ENCODE measurements at regions not wholly inside any gene's neighbourhood (a gene's known extent, or its start where the extent isn't known, plus 50 kb on each side); places are given as distances from the start of the nearest gene placed in this dataset.
A peak's percentile ranks its signal among the peaks of the same experiment; 100 is the strongest.

DNA sequence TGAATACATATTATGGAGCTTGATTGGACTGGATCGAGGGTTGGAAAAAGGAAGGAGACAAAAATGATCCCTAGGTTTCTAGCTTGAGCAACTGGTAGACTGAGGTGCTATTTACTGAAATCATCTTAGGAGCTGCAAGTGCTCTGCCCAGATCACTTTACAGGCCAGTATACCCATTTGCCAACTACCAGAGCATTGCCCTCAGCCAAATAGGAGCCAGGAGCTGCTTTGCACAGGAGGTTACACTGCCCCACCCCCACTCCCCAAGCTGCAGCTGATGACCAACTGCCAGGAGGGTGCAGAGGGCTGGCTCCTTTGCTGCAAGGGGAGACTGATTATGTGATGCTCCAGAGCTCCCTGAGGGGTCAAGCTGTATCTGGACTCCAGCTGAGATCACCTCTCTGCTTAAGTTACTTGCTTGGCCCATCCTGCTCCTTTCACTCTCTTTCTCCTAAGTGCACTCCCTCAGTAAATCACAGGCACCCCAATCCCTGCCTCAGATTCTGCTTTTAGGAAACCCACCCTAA is 275.4 kb downstream of the ZEB1 start:
- TF ChIP-seq, protein P1, sequence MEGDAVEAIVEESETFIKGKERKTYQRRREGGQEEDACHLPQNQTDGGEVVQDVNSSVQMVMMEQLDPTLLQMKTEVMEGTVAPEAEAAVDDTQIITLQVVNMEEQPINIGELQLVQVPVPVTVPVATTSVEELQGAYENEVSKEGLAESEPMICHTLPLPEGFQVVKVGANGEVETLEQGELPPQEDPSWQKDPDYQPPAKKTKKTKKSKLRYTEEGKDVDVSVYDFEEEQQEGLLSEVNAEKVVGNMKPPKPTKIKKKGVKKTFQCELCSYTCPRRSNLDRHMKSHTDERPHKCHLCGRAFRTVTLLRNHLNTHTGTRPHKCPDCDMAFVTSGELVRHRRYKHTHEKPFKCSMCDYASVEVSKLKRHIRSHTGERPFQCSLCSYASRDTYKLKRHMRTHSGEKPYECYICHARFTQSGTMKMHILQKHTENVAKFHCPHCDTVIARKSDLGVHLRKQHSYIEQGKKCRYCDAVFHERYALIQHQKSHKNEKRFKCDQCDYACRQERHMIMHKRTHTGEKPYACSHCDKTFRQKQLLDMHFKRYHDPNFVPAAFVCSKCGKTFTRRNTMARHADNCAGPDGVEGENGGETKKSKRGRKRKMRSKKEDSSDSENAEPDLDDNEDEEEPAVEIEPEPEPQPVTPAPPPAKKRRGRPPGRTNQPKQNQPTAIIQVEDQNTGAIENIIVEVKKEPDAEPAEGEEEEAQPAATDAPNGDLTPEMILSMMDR (IDR thresholded peaks at IDR 0.05; ENCODE audit: low read depth, low read length) = no peak
- Histone ChIP-seq H3K27me3 (no peaks in the 10 kb centered on the region), H3K4me1 (ENCODE audit: low read depth) (no peaks in the 10 kb centered on the region), H3K36me3 (no peaks in the 10 kb centered on the region), H3K27ac (no peak overlapping the region), H3K4me3 (no peak overlapping the region), H3K9me3 (ENCODE audit: low read depth) (no peaks in the 10 kb centered on the region)
- DNase-seq (ENCODE audit: low read depth in 1 of 2, low spot score in 1 of 2) = no peak

DNA sequence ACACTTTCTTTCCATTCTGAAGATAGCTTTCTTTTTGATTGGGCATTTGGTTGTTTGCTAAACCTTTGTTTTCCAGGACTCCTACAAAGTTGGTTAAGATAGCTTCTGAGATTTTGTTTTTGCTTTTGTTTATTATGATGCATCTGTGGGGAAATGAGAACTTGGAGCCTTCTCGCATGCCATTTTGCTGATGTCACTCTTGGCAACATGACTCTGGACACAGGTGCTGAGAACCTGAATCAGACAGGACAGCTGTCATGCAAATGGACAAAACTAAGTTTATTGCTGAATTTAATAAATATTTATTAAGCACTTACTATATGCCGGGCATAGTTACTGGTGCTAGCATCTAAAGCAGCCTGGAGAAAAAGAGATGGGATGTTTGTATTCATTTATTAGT is 274.1 kb downstream of the ZEB1 start:
- no peaks in the 10 kb centered on the region for H3K36me3 ChIP-seq

DNA sequence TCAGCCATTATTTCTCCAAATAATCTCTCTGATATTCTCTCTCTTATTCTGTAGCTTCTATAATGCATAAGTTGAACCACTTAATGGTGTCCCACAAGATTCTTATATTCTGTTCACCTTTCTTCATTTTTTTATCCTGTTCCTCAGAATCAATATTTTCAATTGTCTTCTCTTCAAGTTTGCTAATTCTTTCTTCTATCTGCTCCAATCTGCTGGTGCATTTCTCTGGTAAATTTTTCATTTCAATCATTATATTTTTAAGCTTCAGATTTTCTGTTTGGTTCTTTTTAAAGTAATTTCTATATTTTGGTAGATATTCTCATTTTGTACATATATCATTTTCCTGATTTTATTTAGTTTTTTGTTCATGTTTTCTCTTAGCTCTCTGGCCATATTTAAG is 272.6 kb downstream of the ZEB1 start:
- no peaks in the 10 kb centered on the region for H3K4me1 ChIP-seq (ENCODE audit: low read depth)
- no peak for DNase-seq (ENCODE audit: low read depth in 1 of 2, low spot score in 1 of 2)
- no peak overlapping the region for H3K27ac ChIP-seq
- no peaks in the 10 kb centered on the region for H3K27me3 ChIP-seq
- no peak overlapping the region for H3K4me3 ChIP-seq
- TF ChIP-seq, protein P1 (IDR thresholded peaks at IDR 0.05; ENCODE audit: low read depth, low read length) = no peak
- H3K9me3 ChIP-seq (ENCODE audit: low read depth) = no peaks in the 10 kb centered on the region
- no peaks in the 10 kb centered on the region for H3K36me3 ChIP-seq

More for the DNA sequence above, 274.1 kb downstream of the ZEB1 start:
- TF ChIP-seq, protein P1 (IDR thresholded peaks at IDR 0.05; ENCODE audit: low read depth, low read length) = no peak
- DNase-seq (ENCODE audit: low read depth in 1 of 2, low spot score in 1 of 2) = no peak
- no peak overlapping the region for H3K4me3 ChIP-seq
- H3K9me3 ChIP-seq (ENCODE audit: low read depth) = no peaks in the 10 kb centered on the region
- no peaks in the 10 kb centered on the region for H3K4me1 ChIP-seq (ENCODE audit: low read depth)
- no peak overlapping the region for H3K27ac ChIP-seq
- no peaks in the 10 kb centered on the region for H3K27me3 ChIP-seq

DNA sequence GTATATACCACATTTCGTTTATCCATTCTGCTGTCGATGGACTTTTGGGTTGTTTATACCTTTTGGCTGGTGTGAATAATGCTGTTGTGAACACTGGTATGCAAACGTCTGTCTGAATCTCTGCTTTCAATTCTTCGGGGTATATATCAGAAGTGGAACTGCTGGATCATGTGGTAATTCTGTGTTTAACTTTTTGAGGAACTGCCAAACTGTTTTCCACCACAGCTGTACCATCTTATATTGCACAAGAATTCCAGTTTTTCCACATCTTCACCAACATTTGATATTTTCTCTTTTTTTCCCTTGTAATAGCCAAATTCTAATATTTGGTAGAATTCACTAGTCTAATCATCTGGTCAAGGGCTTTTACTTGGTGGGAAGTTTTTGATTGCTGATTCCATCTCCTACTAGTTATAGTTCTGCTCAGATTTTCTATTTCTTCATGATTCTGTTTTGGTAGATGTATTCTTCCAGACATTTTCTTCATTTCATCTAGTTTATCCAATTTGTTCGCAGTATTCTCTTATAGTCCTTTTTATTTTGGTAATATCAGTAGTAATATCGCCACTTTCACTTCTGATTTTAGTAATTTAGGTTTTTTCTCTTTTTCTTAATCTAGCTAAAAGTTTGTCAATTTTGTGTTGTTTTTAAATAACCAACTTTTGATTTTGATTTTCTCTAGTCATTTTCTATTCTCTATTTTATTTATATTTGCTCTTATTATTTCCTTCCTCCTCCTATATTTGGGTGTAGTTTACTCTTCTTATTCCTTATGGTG is 271.2 kb downstream of the ZEB1 start:
- peak in 1 of 2 donors; percentile 31 for DNase-seq (ENCODE audit: low read depth in 1 of 2, low spot score in 1 of 2)
- Histone ChIP-seq H3K9me3 (ENCODE audit: low read depth) (no peaks in the 10 kb centered on the region), H3K27me3 (no peaks in the 10 kb centered on the region), H3K4me3 (no peak overlapping the region), H3K36me3 (no peaks in the 10 kb centered on the region), H3K27ac (no peak overlapping the region), H3K4me1 (ENCODE audit: low read depth) (no peaks in the 10 kb centered on the region)
- TF ChIP-seq, protein P1 (IDR thresholded peaks at IDR 0.05; ENCODE audit: low read depth, low read length) = no peak

DNA sequence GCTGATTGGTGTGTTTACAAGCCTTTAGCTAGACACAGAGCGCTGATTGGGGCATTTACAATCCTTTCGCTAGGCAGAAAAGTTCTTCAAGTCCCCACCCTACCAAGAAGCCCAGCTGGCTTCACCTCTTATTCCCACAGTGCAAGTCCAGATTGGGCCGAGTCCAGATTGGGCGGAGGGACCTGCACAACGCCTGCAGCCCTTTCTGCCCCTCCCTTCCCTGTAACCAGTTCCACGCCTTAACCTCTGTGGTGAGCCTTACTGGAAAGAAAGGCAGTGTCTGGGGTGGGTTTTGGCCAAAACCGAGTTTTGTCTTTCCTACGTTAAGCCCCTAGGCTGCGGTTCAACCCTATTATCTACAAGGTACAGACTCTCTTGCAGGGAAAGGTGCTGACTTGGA is 268.7 kb downstream of the ZEB1 start:
- no peaks in the 10 kb centered on the region for H3K27me3 ChIP-seq
- H3K27ac ChIP-seq = no peak overlapping the region
- no peaks in the 10 kb centered on the region for H3K36me3 ChIP-seq
- H3K4me3 ChIP-seq = no peak overlapping the region
- no peaks in the 10 kb centered on the region for H3K9me3 ChIP-seq (ENCODE audit: low read depth)
- no peaks in the 10 kb centered on the region for H3K4me1 ChIP-seq (ENCODE audit: low read depth)
- TF ChIP-seq, protein P1 (IDR thresholded peaks at IDR 0.05; ENCODE audit: low read depth, low read length) = no peak
- no peak for DNase-seq (ENCODE audit: low read depth in 1 of 2, low spot score in 1 of 2)

Data from cardiac muscle cell (in vitro differentiated cells and primary cell).